ENCODE measurements at regions not wholly inside any gene's neighbourhood (a gene's known extent, or its start where the extent isn't known, plus 50 kb on each side); places are given as distances from the start of the nearest gene placed in this dataset.

GRCh38 chr11:71125150-71125549, 127.2 kb downstream of the SHANK2 start:
- no peak for DNase-seq (ENCODE audit: low spot score)
- no peak for TF ChIP-seq CTCF (IDR thresholded peaks at IDR 0.05; ENCODE audit: extremely low read depth, missing control alignments)

GRCh38 chr11:71124127-71124526, 128.2 kb downstream of the SHANK2 start:
- TF ChIP-seq CTCF (IDR thresholded peaks at IDR 0.05; ENCODE audit: extremely low read depth, missing control alignments), result no peak
- no peak for DNase-seq (ENCODE audit: low spot score)

- TF ChIP-seq CTCF (IDR thresholded peaks at IDR 0.05; ENCODE audit: extremely low read depth, missing control alignments), result no peak
- no peak for DNase-seq (ENCODE audit: low spot score)
These were observed 131.9 kb downstream of the SHANK2 start for GRCh38 chr11:71120471-71120896.

GRCh38 chr11:71119656-71120269, 132.6 kb downstream of the SHANK2 start:
- TF ChIP-seq CTCF (IDR thresholded peaks at IDR 0.05; ENCODE audit: extremely low read depth, missing control alignments), result no peak
- no peak for DNase-seq (ENCODE audit: low spot score)

- no peak for TF ChIP-seq CTCF (IDR thresholded peaks at IDR 0.05; ENCODE audit: extremely low read depth, missing control alignments)
These were observed 133.6 kb downstream of the SHANK2 start for GRCh38 chr11:71118671-71119250.

GRCh38 chr11:71117311-71117710, 135.1 kb downstream of the SHANK2 start:
- DNase-seq (ENCODE audit: low spot score), result no peak
- TF ChIP-seq CTCF (IDR thresholded peaks at IDR 0.05; ENCODE audit: extremely low read depth, missing control alignments), result no peak

More at GRCh38 chr11:71118671-71119250, 133.6 kb downstream of the SHANK2 start:
- no peak for DNase-seq (ENCODE audit: low spot score)

GRCh38 chr11:71116693-71117040, 135.7 kb downstream of the SHANK2 start:
- TF ChIP-seq CTCF (IDR thresholded peaks at IDR 0.05; ENCODE audit: extremely low read depth, missing control alignments), result no peak
- DNase-seq (ENCODE audit: low spot score), result no peak

Data from GM20000 (cell line).